ENCODE measurements at regions not wholly inside any gene's neighbourhood (a gene's known extent, or its start where the extent isn't known, plus 50 kb on each side); places are given as distances from the start of the nearest gene placed in this dataset.

DNA sequence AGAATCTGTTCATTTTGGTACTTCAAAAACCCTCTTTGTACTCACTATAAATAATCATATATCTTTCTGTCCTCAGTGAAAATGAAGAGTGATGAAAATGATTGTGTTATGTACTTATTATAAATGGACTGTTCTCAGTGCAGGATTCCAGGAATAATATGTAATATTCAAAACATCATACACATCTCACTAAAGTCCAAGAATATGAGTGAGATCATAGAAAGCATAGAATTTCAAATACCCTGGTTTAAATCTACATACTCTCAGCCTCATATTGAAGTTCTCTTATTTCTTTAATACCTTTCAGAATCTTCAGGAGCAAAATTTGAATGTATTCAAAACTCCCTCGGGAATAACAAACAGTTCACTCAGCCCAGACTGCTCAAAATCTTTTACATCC, 868.0 kb downstream of the SLITRK6 start:
- no peak for DNase-seq

- no peak for DNase-seq
These were observed 871.6 kb downstream of the SLITRK6 start for GRCh38 chr13:84927442-84928169.

GRCh38 chr13:84925443-84925842, 873.8 kb downstream of the SLITRK6 start:
- DNase-seq = peak; percentile 44

DNA sequence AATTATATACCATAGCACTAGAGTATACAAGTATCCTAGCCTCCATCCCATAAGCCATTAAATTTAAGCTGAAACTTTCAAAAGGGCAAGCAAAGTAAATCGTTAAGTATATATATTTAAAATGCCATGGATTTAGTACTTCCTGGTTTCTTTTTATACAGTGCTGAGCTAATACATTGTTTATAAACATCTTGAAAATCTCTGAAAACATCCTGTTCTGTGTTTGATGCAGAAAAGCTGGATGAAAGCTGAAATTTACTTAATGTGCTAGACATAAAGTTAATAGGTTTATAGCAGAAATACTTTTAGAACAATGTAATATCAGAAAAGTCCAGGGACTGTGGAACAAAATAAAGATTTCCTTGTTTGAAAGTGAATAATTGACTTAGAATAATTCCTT, 875.4 kb downstream of the SLITRK6 start:
- no peak for DNase-seq

DNA sequence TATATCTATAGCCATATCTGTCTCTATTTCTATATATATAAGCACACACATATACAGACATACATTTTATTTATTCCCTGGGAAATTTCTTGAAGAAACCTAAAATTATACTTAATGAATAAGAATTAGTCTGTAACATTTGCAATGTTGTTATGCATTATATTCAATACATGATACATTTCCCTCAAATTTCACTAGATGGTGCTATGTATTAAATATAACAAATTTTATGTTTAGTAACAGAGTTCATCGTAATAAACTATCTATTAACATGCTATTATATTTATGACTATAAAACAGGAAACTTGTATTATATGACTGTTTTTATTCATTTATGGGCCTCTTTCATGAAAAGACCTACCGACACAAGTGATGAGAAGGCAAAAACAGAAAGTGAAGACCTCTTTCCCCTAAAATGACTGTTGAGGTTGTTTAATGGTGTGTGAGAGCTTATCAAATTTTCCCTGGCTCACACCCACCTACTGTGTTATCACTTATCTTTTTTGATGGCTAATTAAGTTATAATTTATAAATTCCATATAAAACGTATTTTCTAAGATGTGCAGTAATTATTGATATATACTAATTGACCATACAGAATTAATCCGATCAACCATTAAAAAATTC, 881.9 kb downstream of the SLITRK6 start:
- DNase-seq = no peak

GRCh38 chr13:84912720-84913119, 886.5 kb downstream of the SLITRK6 start:
- DNase-seq = no peak

DNA sequence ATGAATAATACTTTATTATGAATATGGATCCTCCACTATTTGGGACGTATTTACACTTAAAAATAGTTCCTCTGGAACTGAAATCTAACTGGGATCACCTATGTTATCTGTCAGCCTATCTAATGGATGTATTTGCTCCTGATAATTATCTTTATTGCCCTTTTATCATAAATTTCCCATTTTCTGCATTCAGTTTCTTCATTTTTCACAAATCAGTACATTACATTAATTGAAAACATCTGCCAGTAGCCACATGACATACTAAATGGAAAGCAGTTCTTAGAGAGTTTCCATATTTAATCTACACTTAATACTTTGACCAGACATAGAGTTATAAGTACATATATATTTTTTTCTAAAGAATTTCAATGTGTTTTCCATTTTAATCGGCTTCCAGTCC, 888.8 kb downstream of the SLITRK6 start:
- no peak for DNase-seq

- DNase-seq = no peak
These were observed 895.8 kb downstream of the SLITRK6 start for GRCh38 chr13:84903391-84903790.

- no peak for DNase-seq
These were observed 897.0 kb downstream of the SLITRK6 start for GRCh38 chr13:84902243-84902642.

DNA sequence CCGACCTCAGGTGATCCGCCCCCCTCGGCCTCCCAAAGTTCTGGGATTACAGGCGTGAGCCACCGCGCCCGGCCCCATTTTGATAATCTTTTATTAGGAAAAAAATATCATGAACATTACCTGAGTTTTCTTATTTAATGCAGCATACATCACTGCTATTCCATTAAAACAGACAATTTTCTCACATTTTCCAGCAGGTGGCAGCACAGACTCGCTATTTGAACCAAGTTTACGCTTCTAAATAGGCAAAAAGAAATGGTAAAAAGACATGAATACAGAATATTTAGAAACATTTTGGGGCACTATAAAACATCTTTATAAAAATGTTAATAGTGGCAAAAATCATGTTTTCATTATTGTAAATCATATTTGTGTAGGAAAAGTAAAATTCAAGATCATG, 903.1 kb downstream of the SLITRK6 start:
- DNase-seq = peak; percentile 19

DNA sequence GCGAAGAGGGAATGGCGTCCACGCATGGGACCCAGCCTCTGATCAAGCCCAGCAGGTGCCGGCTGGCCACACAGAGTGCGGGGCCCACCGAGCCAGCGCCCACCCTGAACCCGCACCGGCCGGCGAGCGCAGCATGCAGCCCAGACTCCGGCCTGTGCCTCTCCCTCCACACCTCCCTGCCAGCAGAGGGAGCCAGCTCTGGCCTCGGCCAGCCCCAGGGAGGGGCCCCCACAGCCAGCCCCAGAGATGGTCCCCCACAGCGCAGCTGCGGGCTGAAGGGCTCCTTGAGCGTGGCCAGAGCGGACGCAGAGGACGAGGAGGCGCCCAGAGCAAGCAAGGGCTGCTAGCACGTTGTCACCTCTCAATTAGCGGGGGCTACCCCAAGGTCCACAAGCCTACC, 904.5 kb downstream of the SLITRK6 start:
- DNase-seq = no peak

DNA sequence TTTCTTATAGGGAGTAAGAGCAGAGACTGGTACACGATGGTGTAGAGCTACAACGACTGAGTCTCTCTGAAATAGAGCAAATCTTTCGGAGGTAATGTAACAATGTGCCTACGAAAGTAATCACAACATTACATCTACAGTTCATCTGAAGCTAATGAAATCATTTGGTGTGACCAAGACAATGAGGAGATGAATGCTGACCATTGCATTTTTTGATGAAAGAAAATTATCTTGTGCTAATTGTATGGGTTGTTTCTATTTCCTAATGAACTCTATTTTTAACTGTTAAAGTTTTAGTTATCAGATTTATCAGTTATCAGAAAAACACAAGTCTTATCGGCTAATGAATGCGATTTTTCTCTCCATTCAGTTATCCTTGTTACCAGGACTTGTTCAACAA, 913.4 kb downstream of the SLITRK6 start:
- DNase-seq = no peak

GRCh38 chr13:84873951-84874350, 925.3 kb downstream of the SLITRK6 start:
- no peak for DNase-seq

DNA sequence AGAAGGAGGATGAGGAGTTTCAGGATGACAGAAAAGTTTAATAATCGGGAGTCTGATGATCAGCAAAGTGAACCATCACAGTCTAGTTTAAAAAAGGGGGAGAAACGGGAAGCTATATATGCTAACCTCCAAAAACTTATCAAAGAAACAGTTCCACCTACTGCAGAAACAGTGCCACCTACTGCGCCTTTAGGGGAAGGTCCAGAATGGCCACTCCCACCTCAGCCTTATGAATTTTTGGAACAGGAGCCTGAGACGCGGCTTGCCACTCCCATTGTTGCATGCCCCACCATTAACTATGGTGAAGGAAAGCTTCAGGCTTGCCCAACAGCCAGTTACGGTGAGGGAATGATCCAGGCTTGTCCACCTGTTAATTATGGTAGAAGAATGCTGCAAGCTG, 929.0 kb downstream of the SLITRK6 start:
- DNase-seq = no peak

GRCh38 chr13:84867246-84867645, 932.0 kb downstream of the SLITRK6 start:
- DNase-seq = peak; percentile 4

DNA sequence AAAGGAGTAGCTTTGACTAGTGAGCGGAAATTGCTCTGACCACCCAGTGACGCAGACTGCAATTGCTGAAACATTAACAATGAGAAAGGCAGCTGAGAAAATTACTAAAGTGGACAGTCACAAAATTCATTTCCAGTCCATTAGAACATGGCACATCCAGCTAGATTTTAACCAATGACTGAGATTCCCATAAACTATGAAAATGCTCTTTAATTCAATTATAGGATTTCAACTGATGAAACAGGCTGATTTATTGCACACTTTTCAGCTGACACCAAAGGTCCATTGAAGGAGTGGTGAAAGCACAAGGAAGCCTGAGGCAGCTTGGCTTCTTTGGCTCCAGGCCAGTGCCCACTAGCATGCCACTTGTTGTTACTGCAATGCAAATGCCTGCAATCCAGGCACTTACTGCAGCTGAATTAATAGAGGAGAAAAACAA, 933.4 kb downstream of the SLITRK6 start:
- peak; percentile 47 for DNase-seq

DNA sequence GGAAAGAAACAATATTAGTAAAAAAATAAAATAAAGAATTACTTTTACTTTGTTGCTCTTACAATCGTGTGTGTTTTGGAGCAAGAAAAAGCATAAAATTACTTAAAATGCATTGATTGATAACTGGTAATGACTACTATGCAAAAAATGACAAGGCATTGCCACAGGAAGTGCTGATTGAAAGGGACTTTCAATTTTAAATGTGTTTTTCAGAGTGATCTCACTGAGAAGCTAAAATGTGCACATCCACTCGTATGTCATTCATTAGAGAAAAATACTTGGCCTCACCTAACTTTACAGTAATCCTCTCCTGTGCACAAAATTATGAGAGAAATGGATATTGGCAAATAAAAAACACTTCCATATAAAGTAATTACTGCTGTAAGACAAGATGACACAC, 934.9 kb downstream of the SLITRK6 start:
- DNase-seq = no peak

DNA sequence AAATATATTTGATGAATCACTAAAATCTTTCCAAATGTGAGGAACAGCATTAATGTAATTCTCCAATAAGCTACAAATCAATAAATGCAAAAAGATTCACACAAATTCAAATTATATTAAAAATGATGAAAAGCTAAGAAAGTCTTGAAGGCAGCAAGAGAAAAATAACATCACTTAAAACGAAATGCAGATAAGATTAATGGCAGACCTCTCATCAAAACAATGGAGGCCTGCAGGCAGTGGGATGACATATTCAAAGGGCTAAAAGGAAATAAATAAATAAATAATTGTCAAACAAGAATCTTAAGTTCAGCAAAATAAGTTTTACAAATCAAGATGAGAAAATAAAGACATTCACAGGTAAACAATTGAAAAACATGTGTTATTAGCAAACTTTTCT, 952.1 kb downstream of the SLITRK6 start:
- DNase-seq = no peak

- no peak for DNase-seq
These were observed 953.2 kb downstream of the SLITRK6 start for GRCh38 chr13:84845907-84846619.

DNA sequence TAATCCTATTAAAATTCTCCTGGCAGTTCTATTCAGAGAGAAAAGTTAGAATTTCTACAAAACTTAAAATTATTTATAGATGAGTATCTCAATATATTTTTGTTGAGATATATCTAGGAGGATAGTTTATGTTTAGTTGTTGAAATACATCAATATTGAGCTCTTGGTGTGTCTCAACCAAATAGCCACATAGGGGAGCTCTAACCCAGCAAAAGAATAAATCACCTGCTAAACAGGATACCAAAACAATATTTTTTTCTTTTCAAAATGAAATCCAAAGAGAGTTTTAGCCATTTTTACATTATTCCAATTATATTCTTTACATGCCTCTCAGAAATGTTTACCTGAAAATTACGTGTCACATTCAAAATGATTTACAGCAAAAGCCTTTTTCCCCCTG, 954.7 kb downstream of the SLITRK6 start:
- no peak for DNase-seq

GRCh38 chr13:84843368-84843767, 955.9 kb downstream of the SLITRK6 start:
- no peak for DNase-seq

GRCh38 chr13:84834201-84834600, 951.9 kb upstream of the SLITRK1 start:
- DNase-seq = no peak

DNA sequence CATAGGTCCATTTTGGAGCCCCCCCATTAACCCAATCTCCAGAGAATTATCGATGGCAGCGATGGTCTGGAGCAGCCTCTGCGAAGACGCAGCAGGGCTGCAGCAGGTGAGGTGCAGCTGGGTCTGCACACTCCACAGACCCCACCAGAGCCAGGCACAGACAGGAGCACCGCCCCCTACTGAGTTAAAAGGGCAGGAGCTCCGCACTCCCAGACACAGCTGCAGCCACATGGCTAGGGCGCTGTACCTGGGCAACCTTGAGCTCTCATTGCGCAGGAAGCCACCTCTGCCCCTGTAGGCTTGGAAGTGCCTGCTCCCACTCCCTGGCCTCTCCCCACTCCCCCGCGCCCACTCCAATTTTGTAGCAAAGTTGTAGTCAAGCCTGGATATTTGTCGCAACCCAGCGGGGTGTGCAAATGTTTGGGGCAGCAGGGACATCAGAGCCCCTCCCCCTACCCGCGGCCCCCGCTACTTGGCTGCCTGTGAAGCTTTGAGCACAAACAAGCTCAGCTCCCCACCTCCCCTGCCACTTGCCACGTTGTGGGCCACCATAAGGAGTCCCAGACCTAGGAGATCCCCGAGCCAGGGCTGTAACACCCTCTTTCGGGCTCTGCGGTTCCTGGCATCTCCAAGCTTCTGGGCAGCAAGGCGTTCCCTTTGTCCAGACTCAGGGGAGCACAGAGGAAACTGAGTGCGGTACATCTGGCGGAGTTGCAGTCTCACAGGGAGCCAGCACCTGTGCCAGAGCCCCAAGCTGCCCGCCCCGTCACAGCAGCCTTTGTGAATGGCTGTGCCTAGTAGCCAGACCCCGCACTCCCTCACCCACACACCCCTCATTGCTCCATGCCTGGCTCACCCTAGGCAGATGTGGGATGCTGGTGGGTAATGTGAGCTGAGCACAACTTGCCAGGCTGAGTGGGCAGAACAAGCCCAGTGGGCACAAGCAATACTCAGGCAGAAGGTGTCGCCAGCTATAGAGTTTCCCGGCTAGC, 949.7 kb upstream of the SLITRK1 start:
- DNase-seq = no peak

All from NCI-H226 (cell line).